SK-N-SH (cell line): ENCODE measurements at regions not wholly inside any gene's neighbourhood (a gene's known extent, or its start where the extent isn't known, plus 50 kb on each side); places are given as distances from the start of the nearest gene placed in this dataset.

Experiments
- CTCF ChIA-PET: fragments of 300-600, 350-600 bp; formaldehyde crosslinking; extraction: SDS; loops from one replicate; lab custom pipeline; 2021; lab: Yijun Ruan, JAX
- POLR2A ChIA-PET: fragments of 350-600 bp; sonication (Branson Sonifier 250); formaldehyde crosslinking; extraction: SDS; loops from one replicate; lab custom pipeline; 2020; ENCODE audit warnings: antibody characterized with exemption, inconsistent platforms; lab: Yijun Ruan, JAX
- DNase-seq: peaks from one replicate; pipeline ENCODE4 v3.0.0; 2012
- H2AFZ ChIP-seq: fragments of 200-600 bp; sonication (generic); 2 replicates; pipeline ENCODE4 v1.8.1; 2016; ENCODE audit warnings: antibody characterized with exemption, mild to moderate bottlenecking, low read depth
- H3F3A ChIP-seq: fragments of 200-600 bp; sonication (generic); replicated peaks from 2 replicates; pipeline ENCODE3; 2016; ENCODE audit warnings: antibody characterized with exemption, mild to moderate bottlenecking; ENCODE audit not compliant: insufficient read depth
- H3K27ac ChIP-seq, 2 experiments: fragments of 200-500 bp in 1 of 2; fragments of 200-600 bp in 1 of 2; sonication (Bioruptor generic) in 1 of 2; sonication (generic), shearing (Covaris generic) in 1 of 2; 2 replicates each; pipeline versions ENCODE4 v1.5.1 to v1.6.1; 2014 to 2016; ENCODE audit warnings: low read depth in 2 of 2, inconsistent platforms in 1 of 2, low read length in 1 of 2, mild to moderate bottlenecking in 1 of 2, mixed read lengths in 1 of 2
- H3K27me3 ChIP-seq: fragments of 200-600 bp; sonication (generic), shearing (Covaris generic); 2 replicates; pipeline ENCODE4 v1.6.1; 2016; ENCODE audit warnings: mixed run types; ENCODE audit not compliant: insufficient read depth
- H3K36me3 ChIP-seq, 2 experiments: fragments of 200-500 bp in 1 of 2; fragments of 200-600 bp in 1 of 2; sonication (Bioruptor generic) in 1 of 2; sonication (generic) in 1 of 2; replicated peaks in 1 of 2; 2 replicates each; pipeline versions ENCODE3 to v1.5.1; 2014 to 2016; ENCODE audit warnings: low read length in 1 of 2, mild to moderate bottlenecking in 1 of 2; ENCODE audit not compliant: insufficient read depth in 2 of 2, control insufficient read depth in 1 of 2
- H3K4me1 ChIP-seq, 2 experiments: fragments of 200-500 bp in 1 of 2; fragments of 200-600 bp in 1 of 2; sonication (Bioruptor generic) in 1 of 2; sonication (generic), shearing (Covaris generic) in 1 of 2; 2 replicates each; pipeline versions ENCODE4 v1.5.1 to v1.6.1; 2014 to 2016; ENCODE audit warnings: low read depth in 1 of 2, low read length in 1 of 2, mixed run types in 1 of 2; ENCODE audit not compliant: insufficient read depth in 2 of 2, control insufficient read depth in 1 of 2
- H3K4me2 ChIP-seq: fragments of 200-600 bp; sonication (generic), shearing (Covaris generic); 2 replicates; pipeline ENCODE4 v1.6.1; 2017; ENCODE audit warnings: mixed run types
- H3K4me3 ChIP-seq, 2 experiments: fragments of 200-500 bp in 1 of 2; fragments of 200-600 bp in 1 of 2; sonication (Bioruptor generic) in 1 of 2; sonication (generic), shearing (Covaris generic) in 1 of 2; 2 replicates each; pipeline versions ENCODE4 v1.5.1 to v1.8.1; 2014 to 2016; ENCODE audit warnings: low read depth in 2 of 2, inconsistent platforms in 1 of 2, low read length in 1 of 2, mild to moderate bottlenecking in 1 of 2, mixed read lengths in 1 of 2, moderate library complexity in 1 of 2
- H3K79me2 ChIP-seq: fragments of 200-600 bp; sonication (generic); 2 replicates; pipeline ENCODE4 v1.8.1; 2017; ENCODE audit warnings: mild to moderate bottlenecking; ENCODE audit not compliant: insufficient read depth
- H3K9ac ChIP-seq: fragments of 200-600 bp; sonication (generic); 2 replicates; pipeline ENCODE4 v1.6.1; 2017; ENCODE audit warnings: mixed run types
- H3K9me2 ChIP-seq: fragments of 200-600 bp; sonication (generic); 2 replicates; pipeline ENCODE4 v1.6.1; 2017; ENCODE audit warnings: mixed run types
- H3K9me3 ChIP-seq: fragments of 200-600 bp; sonication (generic); 2 replicates; pipeline ENCODE4 v1.6.1; 2017; ENCODE audit warnings: mixed run types, mild to moderate bottlenecking, moderate library complexity
- H4K20me1 ChIP-seq: fragments of 200-600 bp; sonication (generic); 2 replicates; pipeline ENCODE4 v1.6.1; 2017; ENCODE audit warnings: mild to moderate bottlenecking, mixed run types; ENCODE audit not compliant: insufficient read depth
- CHD2 ChIP-seq: fragments of 150-350 bp; IDR thresholded peaks from 2 replicates; pipeline ENCODE4 v1.6.1; 2018; ENCODE audit warnings: low read length; ENCODE audit not compliant: partially characterized antibody
- ELF1 ChIP-seq: IDR thresholded peaks from 2 replicates; pipeline ENCODE4 v1.4.0; 2012
- EP300 ChIP-seq, 2 experiments: IDR thresholded peaks; 2 replicates each; pipeline versions ENCODE4 v1.4.0 to v1.6.1; 2012; ENCODE audit warnings: borderline replicate concordance in 1 of 2, low read depth in 1 of 2, low read length in 1 of 2
- FOSL2 ChIP-seq: IDR thresholded peaks from 2 replicates; pipeline ENCODE4 v1.4.0; 2012; ENCODE audit warnings: low read depth, mild to moderate bottlenecking, moderate library complexity, borderline replicate concordance
- FOXJ3 ChIP-seq: sonication (generic); formaldehyde crosslinking; IDR thresholded peaks from 2 replicates; pipeline ENCODE4 v1.5.1; 2020; ENCODE audit warnings: mild to moderate bottlenecking, missing genetic modification reagents
- FOXM1 ChIP-seq: IDR thresholded peaks from 2 replicates; pipeline ENCODE4 v1.4.0; 2012; ENCODE audit warnings: low read depth, mild to moderate bottlenecking
- GABPA ChIP-seq: IDR thresholded peaks from 2 replicates; pipeline ENCODE4 v1.4.0; 2012; ENCODE audit warnings: low read depth, mild to moderate bottlenecking
- IRF3 ChIP-seq: fragments of 150-350 bp; IDR thresholded peaks from 2 replicates; pipeline ENCODE4 v1.6.1; 2016; ENCODE audit warnings: mild to moderate bottlenecking, low read depth, low read length
- MEF2A ChIP-seq: IDR thresholded peaks from 2 replicates; pipeline ENCODE4 v1.4.0; 2012; ENCODE audit warnings: low read depth, borderline replicate concordance
- MXI1 ChIP-seq: IDR thresholded peaks from 2 replicates; pipeline ENCODE4 v1.6.1; 2012; ENCODE audit warnings: mild to moderate bottlenecking, low read depth, low read length, improper control_type of control experiment
- NFIC ChIP-seq: IDR thresholded peaks from 2 replicates; pipeline ENCODE4 v1.4.0; 2012; ENCODE audit warnings: borderline replicate concordance
- NRF1 ChIP-seq: IDR thresholded peaks from 2 replicates; pipeline ENCODE4 v1.6.1; 2012; ENCODE audit warnings: low read depth, mild to moderate bottlenecking, low read length
- POLR2AphosphoS5 ChIP-seq: IDR thresholded peaks from 2 replicates; pipeline ENCODE4 v1.6.1; 2012; ENCODE audit warnings: low read depth, low read length
- RAD21 ChIP-seq: IDR thresholded peaks from 2 replicates; pipeline ENCODE4 v1.6.1; 2012; ENCODE audit warnings: mild to moderate bottlenecking, low read length
- RFX5 ChIP-seq: IDR thresholded peaks from 2 replicates; pipeline ENCODE4 v1.6.1; 2012; ENCODE audit warnings: mild to moderate bottlenecking, improper control_type of control experiment, low read length
- RXRA ChIP-seq: IDR thresholded peaks from 2 replicates; pipeline ENCODE4 v1.4.0; 2012; ENCODE audit warnings: low read depth, mild to moderate bottlenecking, borderline replicate concordance
- SMC3 ChIP-seq: IDR thresholded peaks from 2 replicates; pipeline ENCODE4 v1.6.1; 2012; ENCODE audit warnings: low read depth, low read length, improper control_type of control experiment
- TEAD4 ChIP-seq: IDR thresholded peaks from 2 replicates; pipeline ENCODE4 v1.4.0; 2012; ENCODE audit warnings: mild to moderate bottlenecking, borderline replicate concordance; ENCODE audit not compliant: insufficient read depth
- WGBS: methylation state at CpG from one replicate; pipeline ENCODE4 v1.1.6; 2017; ENCODE audit warnings: low lambda C conversion rate; 5-methylcytosine and 5-hydroxymethylcytosine counted together
- TF ChIP-seq, protein P1 (sequence below): IDR thresholded peaks from 2 replicates; pipeline ENCODE4 v1.4.0; 2012; ENCODE audit warnings: low read depth, borderline replicate concordance
- TF ChIP-seq, protein P2 (sequence below): IDR thresholded peaks from 2 replicates; pipeline ENCODE4; 2012
- TF ChIP-seq, protein P3 (sequence below): IDR thresholded peaks from 2 replicates; pipeline ENCODE4 v1.4.0; 2012; ENCODE audit warnings: low read depth

- ChIA-PET CTCF (no interaction called here), POLR2A (no interaction called here)
- no peak for DNase-seq
- no peak overlapping the region for H3K4me3 ChIP-seq
- H3K4me2 ChIP-seq = no peak overlapping the region
- no peaks in the 10 kb centered on the region for H3K27me3 ChIP-seq
- no peak overlapping the region for H3K9ac ChIP-seq
- peaks cover 0 to 3% of the 10 kb centered on the region in 2 experiments; a peak in 1 of 4 replicates for H3K4me1 ChIP-seq
- no peaks in the 10 kb centered on the region for H4K20me1 ChIP-seq
- no peaks in the 10 kb centered on the region for H3K36me3 ChIP-seq
- no peak overlapping the region for H2AFZ ChIP-seq
- no peaks in the 10 kb centered on the region for H3K79me2 ChIP-seq
- H3F3A ChIP-seq = no peaks in the 10 kb centered on the region
- no peaks in the 10 kb centered on the region for H3K9me3 ChIP-seq
- no peak overlapping the region for H3K27ac ChIP-seq
- 21% methylated on average over 2 of the region's 2 CpGs for WGBS
- no peaks in the 10 kb centered on the region for H3K9me2 ChIP-seq
- TF ChIP-seq MXI1 (no peak), FOXM1 (no peak)
Measured at GRCh38 chr11:79661373-79661772, 220.5 kb upstream of the TENM4 start.

GRCh38 chr11:79648766-79649520 lies 208.1 kb upstream of the TENM4 start:
- 45% methylated on average over 5 of the region's 5 CpGs for WGBS
- no peaks in the 10 kb centered on the region for H3K79me2 ChIP-seq
- H3K9me2 ChIP-seq = no peaks in the 10 kb centered on the region
- TF ChIP-seq TEAD4 (no peak), EP300 (IDR thresholded peaks at IDR 0.05; ENCODE audit: borderline replicate concordance in 1 of 2, low read depth in 1 of 2, low read length in 1 of 2) (no peak), RFX5 (no peak), RXRA (no peak), SMC3 (no peak)
- TF ChIP-seq, protein P1, sequence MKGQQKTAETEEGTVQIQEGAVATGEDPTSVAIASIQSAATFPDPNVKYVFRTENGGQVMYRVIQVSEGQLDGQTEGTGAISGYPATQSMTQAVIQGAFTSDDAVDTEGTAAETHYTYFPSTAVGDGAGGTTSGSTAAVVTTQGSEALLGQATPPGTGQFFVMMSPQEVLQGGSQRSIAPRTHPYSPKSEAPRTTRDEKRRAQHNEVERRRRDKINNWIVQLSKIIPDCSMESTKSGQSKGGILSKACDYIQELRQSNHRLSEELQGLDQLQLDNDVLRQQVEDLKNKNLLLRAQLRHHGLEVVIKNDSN = no peak
- H3K4me1 ChIP-seq = no peaks in the 10 kb centered on the region
- H3F3A ChIP-seq = no peaks in the 10 kb centered on the region
- H4K20me1 ChIP-seq = no peaks in the 10 kb centered on the region
- POLR2A ChIA-PET = no interaction called here
- no peak overlapping the region for H3K4me3 ChIP-seq
- no peak overlapping the region for H3K27ac ChIP-seq
- no peaks in the 10 kb centered on the region for H3K9me3 ChIP-seq
- H3K4me2 ChIP-seq = no peak overlapping the region
- no peak overlapping the region for H2AFZ ChIP-seq
- no peak for DNase-seq
- H3K27me3 ChIP-seq = no peaks in the 10 kb centered on the region
- CTCF ChIA-PET = no interaction called here
- H3K36me3 ChIP-seq = no peaks in the 10 kb centered on the region
- H3K9ac ChIP-seq = no peak overlapping the region

GRCh38 chr11:79637219-79637618 lies 196.4 kb upstream of the TENM4 start:
- Histone ChIP-seq H2AFZ (no peak overlapping the region), H3K9me3 (no peaks in the 10 kb centered on the region), H3K36me3 (no peaks in the 10 kb centered on the region), H3K4me2 (no peak overlapping the region), H3K79me2 (no peaks in the 10 kb centered on the region), H4K20me1 (no peaks in the 10 kb centered on the region), H3K4me3 (no peak overlapping the region), H3K9ac (no peak overlapping the region), H3K9me2 (no peaks in the 10 kb centered on the region), H3K27me3 (no peaks in the 10 kb centered on the region), H3K4me1 (no peaks in the 10 kb centered on the region), H3F3A (no peaks in the 10 kb centered on the region), H3K27ac (no peak overlapping the region)
- DNase-seq = no peak
- CTCF ChIA-PET = no interaction called here
- 38% methylated on average over 6 of the region's 6 CpGs for WGBS
- POLR2A ChIA-PET = no interaction called here
- TF ChIP-seq, protein P2, sequence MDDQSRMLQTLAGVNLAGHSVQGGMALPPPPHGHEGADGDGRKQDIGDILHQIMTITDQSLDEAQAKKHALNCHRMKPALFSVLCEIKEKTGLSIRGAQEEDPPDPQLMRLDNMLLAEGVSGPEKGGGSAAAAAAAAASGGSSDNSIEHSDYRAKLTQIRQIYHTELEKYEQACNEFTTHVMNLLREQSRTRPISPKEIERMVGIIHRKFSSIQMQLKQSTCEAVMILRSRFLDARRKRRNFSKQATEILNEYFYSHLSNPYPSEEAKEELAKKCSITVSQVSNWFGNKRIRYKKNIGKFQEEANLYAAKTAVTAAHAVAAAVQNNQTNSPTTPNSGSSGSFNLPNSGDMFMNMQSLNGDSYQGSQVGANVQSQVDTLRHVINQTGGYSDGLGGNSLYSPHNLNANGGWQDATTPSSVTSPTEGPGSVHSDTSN = no peak
- no peak for TF ChIP-seq IRF3
- TF ChIP-seq FOSL2 = no peak
- no peak for TF ChIP-seq ELF1
- no peak for TF ChIP-seq MEF2A
- TF ChIP-seq RAD21 = no peak
- TF ChIP-seq FOXJ3 (CRISPR knock-in tag) = no peak
- TF ChIP-seq, protein P3, sequence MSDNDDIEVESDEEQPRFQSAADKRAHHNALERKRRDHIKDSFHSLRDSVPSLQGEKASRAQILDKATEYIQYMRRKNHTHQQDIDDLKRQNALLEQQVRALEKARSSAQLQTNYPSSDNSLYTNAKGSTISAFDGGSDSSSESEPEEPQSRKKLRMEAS = no peak
- TF ChIP-seq POLR2AphosphoS5 = no peak
- TF ChIP-seq NFIC = no peak
- no peak for TF ChIP-seq CHD2
- TF ChIP-seq NRF1 = no peak
- no peak for TF ChIP-seq GABPA
- no peak for TF ChIP-seq FOXM1
